ENCODE measurements at regions not wholly inside any gene's neighbourhood (a gene's known extent, or its start where the extent isn't known, plus 50 kb on each side); places are given as distances from the start of the nearest gene placed in this dataset.

GRCh38 chr4:32735856-32736590, 2015.9 kb downstream of the PCDH7 start:
- no peak for DNase-seq (ENCODE audit: low spot score)

GRCh38 chr4:32744211-32744610, 2024.0 kb downstream of the PCDH7 start:
- no peak for DNase-seq (ENCODE audit: low spot score)

DNA sequence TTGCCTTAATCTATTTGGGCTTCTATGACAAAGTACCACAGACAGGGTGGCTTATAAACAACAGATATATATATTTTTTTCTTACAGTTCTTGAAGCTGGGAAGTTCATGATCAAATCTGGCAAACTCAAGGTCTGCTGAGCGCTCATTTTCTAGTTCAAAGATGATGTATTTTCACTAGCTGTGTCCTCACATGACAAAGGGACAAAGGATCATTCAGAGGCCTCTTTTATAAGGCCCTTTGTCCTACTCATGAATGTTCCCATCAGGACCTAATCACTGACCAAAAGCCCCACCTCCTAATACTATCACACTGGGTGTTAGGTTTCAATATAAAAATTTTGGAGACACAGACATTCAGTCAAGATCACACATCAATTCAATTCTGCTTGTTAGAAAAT, 2025.2 kb downstream of the PCDH7 start:
- DNase-seq (ENCODE audit: low spot score) = no peak

GRCh38 chr4:32748061-32748460, 2027.9 kb downstream of the PCDH7 start:
- DNase-seq (ENCODE audit: low spot score) = no peak

- no peak for DNase-seq (ENCODE audit: low spot score)
Observed at GRCh38 chr4:32748498-32748897, 2028.3 kb downstream of the PCDH7 start.

- DNase-seq (ENCODE audit: low spot score) = no peak
Observed at GRCh38 chr4:32752962-32753361, 2032.8 kb downstream of the PCDH7 start.

DNA sequence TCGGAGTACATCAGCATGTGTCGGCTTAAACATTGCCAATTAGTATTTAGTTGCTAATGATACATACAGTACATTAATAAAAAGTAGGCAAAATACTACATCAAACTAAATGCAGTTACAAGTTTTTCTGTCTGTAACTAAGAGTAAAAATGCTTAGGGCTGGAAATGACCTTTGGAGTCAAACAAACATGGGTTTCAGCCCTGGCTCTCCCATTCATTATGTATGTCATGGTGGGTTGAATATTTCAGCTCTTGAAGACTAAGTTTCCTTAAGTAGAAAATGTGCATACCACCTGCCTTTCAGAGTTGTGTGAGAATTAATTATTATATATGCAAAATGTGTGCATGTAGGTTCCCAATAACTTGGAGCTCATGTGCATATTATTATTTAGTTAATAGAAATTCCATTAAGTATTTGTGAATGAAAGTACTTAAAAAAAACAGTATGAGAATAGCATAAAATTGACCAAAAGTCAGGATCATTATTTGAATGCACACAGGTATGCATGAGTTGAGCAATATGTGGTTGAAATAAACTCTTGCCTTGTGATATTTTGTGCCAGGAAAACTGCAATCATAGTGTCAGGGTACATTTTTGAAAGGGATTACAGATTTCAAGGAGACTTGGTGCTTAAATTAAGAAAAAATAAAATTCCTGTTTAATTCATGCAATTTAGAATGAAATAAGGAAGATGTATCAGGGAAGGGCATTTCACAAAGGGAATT, 2048.7 kb downstream of the PCDH7 start:
- DNase-seq (ENCODE audit: low spot score) = no peak

DNA sequence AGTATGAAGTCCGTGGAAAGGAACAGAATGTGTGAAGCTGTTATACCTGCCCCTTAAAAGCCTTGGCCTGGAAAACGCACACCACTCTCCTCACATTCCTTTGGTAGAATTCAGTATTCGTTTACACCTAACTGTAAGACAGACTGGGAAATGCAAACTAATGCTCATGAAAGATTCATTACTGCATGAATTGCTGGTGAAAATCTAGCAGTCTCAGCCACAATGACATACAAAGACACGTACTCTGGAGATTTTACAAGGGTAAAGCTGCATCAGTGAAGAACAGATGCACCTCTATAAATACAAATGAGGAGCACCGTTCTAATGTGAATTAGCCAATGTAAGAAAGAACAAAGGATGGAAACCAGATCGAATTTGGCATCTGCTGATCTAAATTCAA, 2051.3 kb downstream of the PCDH7 start:
- DNase-seq (ENCODE audit: low spot score) = no peak

DNA sequence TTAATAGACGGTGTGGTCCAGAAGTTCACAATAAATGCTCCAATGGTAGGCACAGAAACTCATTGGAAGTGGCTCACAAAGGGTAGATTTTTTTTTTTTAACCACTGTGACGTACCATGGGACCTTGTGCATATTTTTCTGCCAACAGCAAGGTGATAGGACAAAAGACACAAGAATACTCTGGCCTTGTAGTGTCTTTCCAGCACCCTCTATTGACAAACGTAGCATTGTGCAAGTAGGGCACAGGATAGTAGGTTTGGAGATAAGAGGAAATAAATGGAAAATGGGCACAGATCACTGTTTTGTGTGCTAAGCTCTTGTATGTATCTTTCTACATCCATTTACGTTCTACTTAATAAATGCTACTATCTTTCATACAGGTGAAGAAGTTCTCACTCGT, 2054.9 kb downstream of the PCDH7 start:
- no peak for DNase-seq (ENCODE audit: low spot score)

DNA sequence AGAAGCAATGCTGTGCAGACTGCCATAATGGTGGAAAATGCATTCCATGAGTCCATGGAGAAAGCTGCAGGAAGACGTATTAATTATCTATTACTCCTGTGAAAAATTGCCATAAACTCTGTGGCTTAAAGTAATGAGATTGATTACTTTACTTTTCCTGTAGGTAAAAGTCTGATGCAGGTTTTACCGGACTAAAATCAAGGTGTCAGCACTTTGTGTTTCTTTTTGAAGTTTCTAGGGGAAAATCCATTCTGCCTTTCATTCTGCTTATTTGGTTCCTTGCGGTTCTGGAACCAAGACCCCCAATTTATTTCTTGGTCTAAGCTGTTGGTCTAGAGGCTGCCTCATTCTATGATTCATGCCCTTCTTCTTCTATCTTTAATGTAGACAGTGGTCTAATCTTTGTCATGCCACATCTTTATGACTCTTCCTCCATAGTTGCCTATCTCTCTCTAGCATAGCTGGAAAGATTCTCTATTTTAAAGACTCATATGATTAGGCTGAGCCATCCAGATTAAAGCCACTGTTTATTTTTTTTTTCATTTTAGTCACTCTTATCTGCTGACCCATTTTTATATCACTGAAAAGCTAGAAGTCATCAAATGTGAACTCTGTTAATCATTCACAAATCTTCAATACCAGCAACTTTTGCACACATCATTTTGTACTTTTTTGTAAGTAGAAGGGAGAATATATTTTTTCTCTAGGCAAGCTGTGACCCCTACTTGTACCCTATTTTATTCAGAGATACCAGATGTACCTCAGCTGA, 2056.4 kb downstream of the PCDH7 start:
- DNase-seq (ENCODE audit: low spot score) = no peak

DNA sequence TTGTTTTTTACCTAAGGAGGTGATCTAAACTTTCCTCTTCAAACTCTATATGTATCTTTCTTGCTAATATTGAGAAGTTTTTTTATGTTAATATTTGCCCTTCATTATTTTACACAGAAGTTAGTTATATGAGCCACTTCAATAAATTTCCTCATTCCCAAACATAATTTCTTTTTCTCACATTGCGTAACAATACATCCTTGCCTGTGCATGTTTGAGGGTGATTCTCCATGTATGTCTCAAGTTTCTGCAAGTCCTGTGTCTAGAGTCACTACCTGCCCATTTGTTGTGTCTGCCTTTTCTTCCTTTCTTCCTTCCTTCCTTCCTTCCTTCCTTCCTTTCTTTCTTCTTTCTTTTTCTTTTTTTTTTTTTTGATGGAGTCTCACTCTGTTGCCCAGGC, 2057.9 kb downstream of the PCDH7 start:
- DNase-seq (ENCODE audit: low spot score) = no peak

GRCh38 chr4:32778938-32779337, 2058.8 kb downstream of the PCDH7 start:
- DNase-seq (ENCODE audit: low spot score) = no peak

DNA sequence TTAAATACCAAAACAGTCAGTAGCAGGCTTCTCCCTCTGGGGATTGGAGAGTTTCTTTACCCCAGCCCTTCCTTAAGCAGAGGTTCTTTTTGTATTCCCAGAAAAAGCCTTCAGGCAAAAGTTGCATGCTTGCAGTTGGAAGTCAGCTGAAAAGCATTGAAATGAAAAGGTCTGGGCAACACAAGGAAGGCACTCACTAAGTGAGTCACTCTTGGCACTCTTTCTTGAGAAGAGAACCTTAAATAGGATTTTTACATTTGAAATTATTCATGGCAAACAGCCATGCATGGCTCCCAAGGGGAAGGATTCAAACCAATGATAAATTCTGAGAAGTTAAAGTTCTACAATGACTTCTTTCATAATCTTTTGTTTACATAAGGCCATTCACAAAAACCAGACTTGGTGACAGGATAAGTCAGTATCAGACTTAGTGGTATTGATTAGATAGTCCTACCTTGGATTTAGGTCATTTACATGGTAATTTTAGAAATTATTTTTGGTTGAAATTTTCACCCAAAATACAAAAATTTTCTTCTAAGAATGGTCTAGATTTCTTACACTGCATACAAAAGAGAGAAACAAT, 2068.9 kb downstream of the PCDH7 start:
- DNase-seq (ENCODE audit: low spot score) = no peak

DNA sequence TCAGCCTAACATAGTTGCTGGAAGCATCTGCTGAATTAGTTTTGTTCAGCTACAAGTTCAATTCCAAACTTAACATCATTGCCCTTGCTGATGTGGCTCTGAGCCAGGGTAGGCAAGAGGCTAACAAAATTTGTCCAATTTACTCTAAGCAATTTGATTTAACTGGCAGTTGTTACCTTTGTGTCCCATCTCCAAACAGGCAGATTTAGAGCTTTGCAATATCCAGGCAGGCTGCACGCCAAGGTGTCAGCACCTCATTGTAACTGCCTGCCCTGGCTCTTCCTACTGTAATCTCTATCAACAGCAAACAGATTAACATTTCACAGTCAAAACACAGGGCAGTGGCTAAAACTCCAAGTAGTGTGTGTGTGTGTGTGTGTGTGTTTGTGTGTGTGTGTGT, 2070.6 kb downstream of the PCDH7 start:
- no peak for DNase-seq (ENCODE audit: low spot score)

GRCh38 chr4:32798471-32799159, 2078.4 kb downstream of the PCDH7 start:
- DNase-seq (ENCODE audit: low spot score) = no peak

DNA sequence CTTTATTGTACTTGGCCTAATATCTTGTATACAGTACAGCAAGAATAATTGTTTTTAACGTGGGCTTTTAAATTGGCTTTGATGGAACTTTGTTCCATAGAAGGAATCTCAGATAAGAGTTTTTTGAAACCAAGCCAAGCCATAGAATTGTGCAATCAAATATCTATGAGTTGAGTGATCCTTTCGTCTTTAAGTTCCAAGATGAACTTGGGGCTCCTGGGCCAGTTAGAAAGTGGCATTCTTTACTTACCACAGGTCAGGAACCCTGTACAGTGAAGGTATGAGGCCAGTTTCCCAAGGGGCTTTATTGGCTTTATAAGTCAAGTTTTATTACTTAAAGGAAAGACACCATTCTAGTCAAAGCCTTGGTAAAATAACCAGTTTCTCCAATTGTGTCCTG, 2104.2 kb downstream of the PCDH7 start:
- no peak for DNase-seq (ENCODE audit: low spot score)

- DNase-seq (ENCODE audit: low spot score) = no peak
Observed at GRCh38 chr4:32826169-32826568, 2106.0 kb downstream of the PCDH7 start.

DNA sequence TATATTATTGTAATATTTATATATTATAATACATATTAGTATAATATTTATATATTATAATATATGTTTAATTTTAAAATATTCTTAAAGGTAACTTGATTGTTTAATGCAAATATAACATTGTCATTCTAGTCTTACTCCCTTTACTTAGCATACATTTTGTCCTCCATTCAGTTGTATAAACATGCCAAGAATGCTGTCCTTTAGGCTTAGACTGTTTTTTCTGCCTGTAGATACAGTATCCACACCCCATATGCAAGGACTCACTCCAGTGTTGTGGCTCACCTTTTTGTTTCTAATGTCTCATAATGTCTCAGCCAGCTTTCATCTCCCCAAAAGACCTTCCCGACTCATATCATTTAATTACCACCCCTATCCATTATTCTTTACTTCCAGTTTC, 2110.0 kb downstream of the PCDH7 start:
- DNase-seq (ENCODE audit: low spot score) = no peak

GRCh38 chr4:32831104-32831503, 2110.9 kb downstream of the PCDH7 start:
- no peak for DNase-seq (ENCODE audit: low spot score)

- no peak for DNase-seq (ENCODE audit: low spot score)
Observed at GRCh38 chr4:32840461-32841189, 2120.5 kb downstream of the PCDH7 start.

DNA sequence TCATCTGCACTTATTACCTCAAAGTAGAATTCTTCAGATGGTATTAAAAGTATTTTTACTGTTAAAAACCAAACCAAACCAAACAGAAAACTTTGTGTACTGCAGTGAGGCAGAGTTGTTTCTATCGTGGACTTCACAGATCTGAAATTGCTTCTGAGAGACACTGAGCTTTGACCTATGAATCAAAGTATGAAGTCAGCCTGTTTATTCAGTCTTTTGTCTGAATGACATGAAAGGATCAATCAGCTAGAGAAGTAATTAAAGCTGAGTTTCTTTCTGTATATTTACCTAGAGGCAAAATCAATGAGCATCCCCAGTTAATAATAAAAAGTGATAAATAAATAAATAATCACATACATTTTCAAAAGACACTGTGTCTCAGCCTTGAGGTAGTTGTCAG, 2121.0 kb downstream of the PCDH7 start:
- DNase-seq (ENCODE audit: low spot score) = no peak
